Lung microvascular endothelial cell (primary cell): ENCODE measurements at regions not wholly inside any gene's neighbourhood (a gene's known extent, or its start where the extent isn't known, plus 50 kb on each side); places are given as distances from the start of the nearest gene placed in this dataset.

Source experiments
- DNase-seq, 2 donors: peaks; one replicate each; pipeline versions ENCODE4 v3.0.0 to v3.0.0-alpha.2; 2010; ENCODE audit warnings: low read depth in 2 of 2

DNA sequence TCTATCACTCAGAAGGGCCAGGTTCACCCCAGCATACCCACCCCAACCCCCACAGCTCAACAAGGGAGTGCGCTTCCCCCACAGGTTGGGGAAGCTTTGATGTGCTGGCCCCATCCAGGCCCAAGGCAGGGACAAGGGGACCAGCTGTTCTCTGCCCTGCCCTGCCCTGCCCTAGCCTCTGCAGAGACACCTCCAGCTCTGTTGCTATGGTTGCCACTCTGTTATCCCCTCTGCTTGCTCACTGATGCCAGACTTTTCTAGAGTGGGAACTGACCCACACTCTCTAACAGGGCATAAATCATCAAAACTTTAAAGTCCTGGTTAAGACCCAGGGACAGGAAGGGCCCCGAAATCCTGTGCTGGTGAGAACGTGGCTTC lies 50.4 kb upstream of the ENPP7 start:
- no peak for DNase-seq

GRCh38 chr17:79679631-79680317 lies 51.0 kb upstream of the ENPP7 start:
- no peak for DNase-seq

DNA sequence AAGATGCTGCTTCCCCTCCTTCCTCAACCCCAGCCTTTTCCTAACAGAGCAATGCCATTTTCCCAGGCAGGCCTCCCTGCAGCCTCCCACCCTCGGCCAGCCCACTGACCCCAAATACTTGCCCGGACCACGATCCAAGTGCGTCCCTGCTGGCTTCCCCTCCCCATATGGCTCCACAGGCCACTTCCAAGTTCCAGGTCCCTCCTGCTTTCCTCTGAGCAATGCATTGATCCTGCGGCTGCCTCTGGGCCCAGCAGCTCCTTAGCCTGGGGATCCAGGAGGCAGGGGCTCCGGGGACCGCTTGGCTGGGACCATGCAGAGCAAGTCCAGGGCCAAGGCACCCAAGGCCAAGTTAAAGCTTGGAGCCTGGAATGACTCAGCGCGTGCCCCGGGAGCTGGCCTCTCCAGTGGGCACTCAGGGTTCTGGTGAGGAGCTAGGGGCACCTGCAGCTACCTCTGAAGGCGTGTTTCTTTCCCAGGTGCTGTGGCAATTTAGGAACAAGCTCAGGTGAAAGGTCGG lies 51.9 kb upstream of the ENPP7 start:
- no peak for DNase-seq

DNA sequence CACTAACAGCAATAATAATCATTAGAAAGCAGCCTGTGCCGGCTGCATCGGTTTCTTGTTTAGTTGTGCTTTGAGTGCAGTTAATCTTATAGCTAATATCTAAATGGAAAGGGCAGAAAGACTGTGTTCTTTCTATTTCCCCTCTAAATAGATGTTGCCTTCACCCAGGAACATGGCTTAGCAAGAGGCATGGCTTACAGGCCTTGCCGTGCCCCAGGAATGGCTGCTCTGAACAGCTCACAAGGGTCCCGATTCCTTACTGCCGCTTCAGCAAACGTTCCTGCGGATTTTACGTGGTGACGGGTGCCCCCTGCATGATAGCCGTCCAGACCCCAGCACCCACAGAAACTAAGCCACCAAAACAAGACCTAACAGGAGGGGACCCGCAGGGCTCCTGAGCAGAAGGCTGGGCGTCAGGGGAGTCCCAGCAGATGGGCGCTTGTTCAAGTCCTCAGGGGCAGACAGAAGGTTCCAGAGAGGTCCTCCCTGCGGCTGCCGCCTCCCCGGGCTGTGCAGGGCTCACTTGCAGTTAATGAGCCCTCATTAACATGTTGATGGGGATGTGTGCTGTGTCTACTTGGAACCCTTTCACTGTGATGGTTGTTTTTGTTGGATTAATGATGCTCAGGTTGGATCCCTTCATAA lies 52.5 kb upstream of the ENPP7 start:
- no peak for DNase-seq

- no peak for DNase-seq
Observed at GRCh38 chr17:79677646-79678045, 53.1 kb upstream of the ENPP7 start.

- no peak for DNase-seq
Observed at GRCh38 chr17:79676796-79677195, 53.9 kb upstream of the ENPP7 start.

- no peak for DNase-seq
Observed at GRCh38 chr17:79675413-79675725, 55.4 kb upstream of the ENPP7 start.

GRCh38 chr17:79674506-79675412 lies 56.0 kb upstream of the ENPP7 start:
- no peak for DNase-seq

DNA sequence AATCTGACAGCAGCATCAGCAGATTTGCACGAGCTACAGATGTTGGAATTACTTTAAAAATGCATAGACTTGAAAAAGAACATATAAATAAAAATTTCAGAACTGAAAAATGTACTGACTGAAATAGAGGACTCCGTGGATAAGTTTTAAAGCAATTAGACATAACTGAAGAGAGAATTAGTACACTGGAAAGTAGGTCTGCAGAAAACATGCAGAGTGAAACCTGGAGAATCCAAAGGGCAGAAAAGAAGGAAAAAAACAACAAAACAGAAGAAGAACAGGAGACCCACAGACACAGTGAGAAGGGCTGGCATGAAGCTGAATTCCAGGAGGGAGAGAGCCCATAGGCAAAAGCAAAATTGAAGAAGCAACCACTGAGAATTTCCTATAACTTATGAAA lies 57.2 kb upstream of the ENPP7 start:
- no peak for DNase-seq

DNA sequence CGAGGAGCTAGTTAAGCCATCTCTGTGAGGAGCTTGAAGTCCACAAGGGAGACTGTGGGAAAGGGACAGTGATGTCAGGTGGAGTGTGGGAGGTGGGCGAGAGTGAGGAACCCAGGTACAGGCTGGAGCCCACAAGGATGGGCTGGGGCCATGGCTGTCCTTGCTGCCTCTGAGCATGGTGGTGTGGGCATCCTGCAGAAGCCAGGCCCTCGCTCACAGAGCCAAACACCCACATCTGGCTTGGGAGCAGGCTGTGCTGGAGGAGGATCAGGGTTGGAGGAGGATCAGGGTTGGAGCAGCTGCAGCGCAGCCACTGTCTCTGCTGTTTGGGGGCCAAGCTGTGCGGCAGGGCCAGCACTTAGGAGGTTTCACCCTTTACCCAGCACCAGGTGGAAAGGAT lies 58.2 kb upstream of the ENPP7 start:
- DNase-seq: no peak

DNA sequence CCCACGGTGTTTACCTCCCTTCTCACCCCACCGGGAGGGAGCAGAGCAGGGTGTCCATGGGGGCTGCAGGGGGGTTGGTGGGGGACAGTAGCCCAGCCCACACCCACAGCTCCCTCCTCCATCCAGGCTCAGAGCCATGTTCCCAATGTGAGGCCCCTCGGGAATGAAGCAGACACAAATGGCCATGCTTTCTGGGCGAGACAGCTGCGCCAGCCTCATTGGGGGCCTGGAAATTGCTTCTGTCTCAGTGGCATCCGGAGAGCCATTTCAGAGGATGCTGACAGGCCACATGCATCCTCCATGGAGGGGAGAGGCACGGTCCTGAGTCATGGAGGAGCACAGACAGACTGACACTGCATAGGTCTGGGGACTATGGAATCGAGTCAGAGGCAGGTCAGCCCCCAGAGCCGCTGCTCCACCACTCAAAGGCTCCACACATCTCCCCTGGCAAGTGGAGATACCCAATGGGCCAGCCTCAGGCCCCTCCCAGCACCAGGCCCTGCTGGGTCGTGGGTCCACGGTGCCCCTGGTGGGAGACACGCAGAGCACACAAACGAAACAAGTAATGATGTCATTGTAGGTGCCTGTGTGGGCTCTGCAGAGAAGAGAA lies 59.6 kb upstream of the ENPP7 start:
- no peak for DNase-seq

DNA sequence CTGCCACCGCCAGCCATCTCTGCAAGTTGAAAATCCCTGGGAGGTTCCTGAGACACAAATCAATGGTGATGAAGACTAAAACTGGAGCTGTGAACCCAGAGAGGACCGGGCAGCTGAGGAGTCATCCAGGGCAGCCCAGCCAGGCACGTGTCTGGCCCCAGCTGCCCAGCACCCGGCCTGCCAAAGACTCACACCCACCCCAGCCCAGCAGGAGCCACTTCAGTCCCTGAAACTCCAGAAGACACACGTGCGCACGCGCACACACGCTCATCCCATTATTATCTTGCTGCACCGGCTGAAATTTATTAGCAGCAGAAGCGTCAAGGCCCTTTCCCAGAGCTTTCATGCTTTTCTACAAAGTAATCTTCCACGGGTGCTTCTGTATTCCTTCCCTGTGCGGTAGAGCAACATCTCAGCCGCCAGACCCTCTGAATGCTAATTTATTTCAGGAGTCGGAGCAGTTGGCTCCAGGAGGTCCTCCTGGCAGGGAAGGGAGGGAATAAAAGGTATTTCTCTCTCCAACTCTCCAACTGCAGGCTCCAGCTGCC lies 59.8 kb upstream of the RBFOX3 start:
- no peak for DNase-seq

- DNase-seq: no peak
Observed at GRCh38 chr17:79669861-79670260, 59.0 kb upstream of the RBFOX3 start.

DNA sequence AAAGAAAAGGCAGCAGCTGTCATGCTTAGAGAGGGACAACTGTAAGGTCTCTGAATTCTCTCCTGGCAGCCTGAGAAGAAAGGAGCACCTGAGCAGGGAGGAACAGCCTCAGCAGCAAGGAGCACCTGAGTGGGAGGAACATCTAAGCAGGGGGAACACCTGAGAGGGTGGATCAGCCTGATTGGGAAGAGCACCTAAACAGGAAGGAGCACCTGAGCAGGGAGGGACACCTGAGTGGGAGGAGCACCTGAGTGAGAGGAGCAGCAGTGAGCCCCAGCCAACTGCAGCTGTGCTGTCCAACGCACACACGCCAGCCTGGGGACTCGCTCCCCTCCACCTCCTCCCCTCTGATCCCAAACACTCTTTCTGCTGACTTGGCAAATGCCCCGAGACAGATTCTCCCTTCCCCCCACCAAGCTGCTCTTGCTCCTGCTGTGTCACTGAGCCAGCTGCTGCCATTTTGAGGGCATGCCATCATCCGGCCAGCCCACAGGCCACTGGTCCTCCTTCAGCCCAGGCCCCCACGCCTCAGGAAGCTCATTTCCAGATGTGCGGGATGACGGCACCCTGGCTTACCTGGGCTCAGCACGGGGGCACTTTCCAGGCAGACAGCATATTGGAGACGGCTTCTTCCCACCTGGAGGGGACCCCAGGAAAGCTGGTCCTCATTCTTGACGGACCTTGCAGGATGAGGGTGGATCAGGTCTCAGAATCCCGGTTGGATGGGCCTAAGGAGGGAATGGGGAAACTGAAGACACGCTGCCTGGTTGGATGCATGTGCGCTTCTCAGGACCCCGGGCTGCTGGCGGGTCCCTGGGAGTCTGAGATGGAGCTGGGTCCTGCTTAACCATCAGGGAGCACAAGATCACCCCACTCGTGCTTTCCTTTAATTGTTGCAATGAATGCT lies 57.7 kb upstream of the RBFOX3 start:
- no peak for DNase-seq

GRCh38 chr17:79667746-79668145 lies 56.9 kb upstream of the RBFOX3 start:
- DNase-seq: no peak

DNA sequence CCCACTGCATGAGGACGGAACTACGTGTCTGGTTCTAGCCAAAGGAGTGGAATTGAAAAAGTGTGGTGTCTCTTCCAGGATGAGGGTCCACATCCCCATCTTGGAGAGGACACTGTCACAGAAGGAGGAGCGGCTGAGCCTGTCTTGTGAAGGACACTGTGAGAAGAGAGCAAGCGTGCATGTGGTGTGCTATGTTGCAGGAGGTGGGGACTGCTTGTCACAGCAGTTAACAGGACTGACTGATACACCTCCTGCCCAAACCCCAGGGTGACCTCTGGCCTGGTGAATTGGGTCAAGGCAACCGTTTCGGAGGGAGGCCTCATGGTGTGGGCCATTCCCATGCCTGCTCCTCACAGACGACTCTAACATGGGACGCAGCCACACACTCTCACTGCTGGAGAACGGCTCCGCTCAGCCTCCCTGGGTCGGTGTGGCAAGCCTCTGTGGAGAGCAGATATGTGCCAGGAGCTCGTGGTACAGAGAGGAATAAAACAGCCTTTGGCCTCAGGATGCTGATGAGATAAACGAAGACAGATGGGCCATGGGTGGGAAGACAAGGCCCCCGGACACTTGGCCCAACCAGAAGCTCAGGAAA lies 56.4 kb upstream of the RBFOX3 start:
- DNase-seq: no peak

DNA sequence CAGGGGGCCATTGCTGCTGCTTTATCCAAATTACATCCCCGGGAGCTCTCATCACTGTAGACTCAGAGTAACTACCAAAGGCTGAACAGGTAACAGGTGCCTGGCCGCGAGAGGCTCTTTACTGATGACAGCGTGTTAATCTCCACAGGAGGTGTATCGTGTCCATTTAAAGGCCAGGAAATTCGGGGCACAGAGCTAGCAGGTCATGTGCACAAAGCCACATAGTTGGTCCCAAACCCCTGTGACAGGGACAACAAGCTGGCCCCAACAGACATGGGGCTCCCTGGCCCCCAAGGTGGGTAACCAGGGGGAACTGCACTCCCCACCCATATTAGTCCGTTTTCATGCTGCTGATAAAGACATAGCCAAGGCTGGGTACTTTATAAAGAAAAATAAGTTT lies 55.3 kb upstream of the RBFOX3 start:
- no peak for DNase-seq

DNA sequence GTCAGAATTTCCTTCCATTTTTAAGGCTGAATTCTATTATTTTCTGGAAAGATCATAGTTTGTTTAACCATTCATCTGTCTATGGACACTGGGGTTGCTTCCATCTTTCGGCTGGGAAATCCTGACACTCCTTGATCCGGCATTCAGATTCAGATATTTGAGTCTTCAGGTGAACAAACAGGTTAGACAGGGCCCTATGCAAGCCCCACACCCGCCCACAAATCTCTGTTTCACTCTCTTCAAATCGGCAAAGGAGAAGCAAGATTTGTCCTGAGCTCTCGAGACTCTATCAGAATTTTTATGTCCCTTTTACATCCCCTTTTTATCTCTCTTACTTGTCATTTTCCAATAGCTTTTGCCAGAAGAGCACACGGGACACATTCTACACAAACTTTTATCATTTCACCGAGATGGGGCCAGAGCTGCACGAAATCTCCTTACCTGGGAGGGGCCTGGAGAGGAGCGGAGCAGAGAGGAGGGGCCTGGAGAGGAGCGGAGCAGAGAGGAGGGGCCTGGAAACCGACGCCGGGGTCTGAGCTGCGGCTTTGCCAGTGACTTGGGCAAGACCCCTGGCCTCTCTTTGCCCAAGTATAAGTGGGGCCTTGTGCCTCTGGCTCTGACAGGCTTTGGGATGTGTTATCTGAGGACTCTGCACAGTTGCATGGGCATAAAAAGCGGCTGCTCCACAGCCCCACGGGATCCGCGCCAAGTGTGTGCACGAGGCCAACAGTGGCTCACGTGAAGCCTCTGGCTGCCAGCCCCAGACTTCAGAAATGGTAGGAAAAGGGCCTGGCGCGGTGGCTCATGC lies 54.3 kb upstream of the RBFOX3 start:
- peak in 1 of 2 donors; percentile 83 for DNase-seq

- no peak for DNase-seq
Observed at GRCh38 chr17:79661292-79662041, 50.6 kb upstream of the RBFOX3 start.
